PC-9 (cell line): ENCODE measurements at regions not wholly inside any gene's neighbourhood (a gene's known extent, or its start where the extent isn't known, plus 50 kb on each side); places are given as distances from the start of the nearest gene placed in this dataset.

Source experiments
- BruUV-seq: library from RNA; stranded (reverse); fragments of 400-500 nt; replicated peaks from 2 replicates; lab custom pipeline; 2021; lab: Mats Ljungman, UMichigan
- CTCF ChIA-PET: fragments of 300-600 bp; sonication (Branson Sonifier 250); formaldehyde crosslinking; loops from one replicate; lab custom pipeline; 2022; ENCODE audit warnings: antibody characterized with exemption; lab: Charles Lee
- POLR2A ChIA-PET: fragments of 300-600 bp; sonication (Branson Sonifier 250); formaldehyde crosslinking; loops from one replicate; lab custom pipeline; 2022; ENCODE audit warnings: antibody characterized with exemption; ENCODE audit not compliant: unreplicated experiment; lab: Charles Lee
- DNase-seq, 2 experiments: peaks; one replicate each; pipeline versions ENCODE4 v3.0.0 to v3.0.0-alpha.2; 2015 to 2022; ENCODE audit warnings: mixed read lengths in 1 of 2
- H2AFZ ChIP-seq: fragments of 200-600 bp; sonication (generic); 2 replicates; pipeline ENCODE4 v1.8.1; 2017; ENCODE audit warnings: antibody characterized with exemption
- H3F3A ChIP-seq: fragments of 200-600 bp; sonication (generic); 2 replicates; pipeline ENCODE4 v1.8.1; 2017; ENCODE audit warnings: antibody characterized with exemption, mild to moderate bottlenecking, low read depth; ENCODE audit not compliant: insufficient read depth
- H3K27ac ChIP-seq: fragments of 200-600 bp; sonication (generic); 2 replicates; pipeline ENCODE4 v1.6.1; 2016; ENCODE audit warnings: mixed run types
- H3K27me3 ChIP-seq: fragments of 200-600 bp; sonication (generic); 2 replicates; pipeline ENCODE4 v1.6.1; 2016; ENCODE audit warnings: low read depth, mixed run types; ENCODE audit not compliant: insufficient read depth
- H3K36me3 ChIP-seq: fragments of 200-600 bp; sonication (generic); 2 replicates; pipeline ENCODE4 v1.6.1; 2016; ENCODE audit warnings: low read depth, mixed run types
- H3K4me1 ChIP-seq: fragments of 200-600 bp; sonication (generic); replicated peaks from 2 replicates; pipeline ENCODE4 v1.6.1; 2016; ENCODE audit warnings: mixed run types; ENCODE audit not compliant: insufficient read depth
- H3K4me2 ChIP-seq: fragments of 200-600 bp; sonication (generic); 2 replicates; pipeline ENCODE4 v1.6.1; 2017; ENCODE audit warnings: mixed run types
- H3K4me3 ChIP-seq: fragments of 200-600 bp; sonication (generic); 2 replicates; pipeline ENCODE4 v1.6.1; 2016; ENCODE audit warnings: mixed run types
- H3K79me2 ChIP-seq: fragments of 200-600 bp; sonication (generic); 2 replicates; pipeline ENCODE4 v1.6.1; 2017; ENCODE audit warnings: low read depth, mixed run types
- H3K9me2 ChIP-seq: fragments of 200-600 bp; sonication (generic); 2 replicates; pipeline ENCODE4 v1.8.1; 2017; ENCODE audit warnings: mild to moderate bottlenecking; ENCODE audit not compliant: insufficient read depth
- H3K9me3 ChIP-seq: fragments of 200-600 bp; sonication (generic); 2 replicates; pipeline ENCODE4 v1.8.1; 2016; ENCODE audit warnings: low read depth; ENCODE audit not compliant: insufficient read depth
- H4K20me1 ChIP-seq: fragments of 200-600 bp; sonication (generic); 2 replicates; pipeline ENCODE4 v1.8.1; 2017; ENCODE audit not compliant: insufficient read depth
- EZH2 ChIP-seq: fragments of 200-600 bp; sonication (generic); IDR thresholded peaks from 2 replicates; pipeline ENCODE4 v1.8.0; 2017; ENCODE audit warnings: antibody characterized with exemption, low read depth
- intact Hi-C: fragments of 100-400 bp; cut with micrococcal nuclease; formaldehyde crosslinking; loops from one replicate; pipeline ENCODE4 v1.10.0; 2022; ENCODE audit not compliant: unreplicated experiment
- TF ChIP-seq, protein P1 (sequence below): fragments of 200-600 bp; sonication (generic); conservative IDR thresholded peaks from 2 replicates; pipeline ENCODE4 v1.6.1; 2017; ENCODE audit warnings: mixed run types, antibody characterized with exemption, mild to moderate bottlenecking, moderate library complexity

- no peaks in the 10 kb centered on the region for H3K9me2 ChIP-seq
- no peak for DNase-seq
- no TSS peak for BruUV-seq
- H3K4me1 ChIP-seq = peaks cover 7% of the 10 kb centered on the region
- H3K79me2 ChIP-seq = no peaks in the 10 kb centered on the region
- intact Hi-C loops = no loop called here
- H3F3A ChIP-seq = peaks cover 6% of the 10 kb centered on the region; the same call in 1 of the 2 replicates
- no peak overlapping the region for H3K4me3 ChIP-seq
- H3K27ac ChIP-seq = no peak overlapping the region
- CTCF ChIA-PET = no interaction called here
- no peaks in the 10 kb centered on the region for H3K27me3 ChIP-seq
- no peaks in the 10 kb centered on the region for H4K20me1 ChIP-seq
- H3K4me2 ChIP-seq = no peak overlapping the region
- no peak overlapping the region for H2AFZ ChIP-seq
- no peak for TF ChIP-seq EZH2
- TF ChIP-seq, protein P1, sequence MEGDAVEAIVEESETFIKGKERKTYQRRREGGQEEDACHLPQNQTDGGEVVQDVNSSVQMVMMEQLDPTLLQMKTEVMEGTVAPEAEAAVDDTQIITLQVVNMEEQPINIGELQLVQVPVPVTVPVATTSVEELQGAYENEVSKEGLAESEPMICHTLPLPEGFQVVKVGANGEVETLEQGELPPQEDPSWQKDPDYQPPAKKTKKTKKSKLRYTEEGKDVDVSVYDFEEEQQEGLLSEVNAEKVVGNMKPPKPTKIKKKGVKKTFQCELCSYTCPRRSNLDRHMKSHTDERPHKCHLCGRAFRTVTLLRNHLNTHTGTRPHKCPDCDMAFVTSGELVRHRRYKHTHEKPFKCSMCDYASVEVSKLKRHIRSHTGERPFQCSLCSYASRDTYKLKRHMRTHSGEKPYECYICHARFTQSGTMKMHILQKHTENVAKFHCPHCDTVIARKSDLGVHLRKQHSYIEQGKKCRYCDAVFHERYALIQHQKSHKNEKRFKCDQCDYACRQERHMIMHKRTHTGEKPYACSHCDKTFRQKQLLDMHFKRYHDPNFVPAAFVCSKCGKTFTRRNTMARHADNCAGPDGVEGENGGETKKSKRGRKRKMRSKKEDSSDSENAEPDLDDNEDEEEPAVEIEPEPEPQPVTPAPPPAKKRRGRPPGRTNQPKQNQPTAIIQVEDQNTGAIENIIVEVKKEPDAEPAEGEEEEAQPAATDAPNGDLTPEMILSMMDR = no peak
- no peaks in the 10 kb centered on the region for H3K9me3 ChIP-seq
- POLR2A ChIA-PET = no interaction called here
- no peaks in the 10 kb centered on the region for H3K36me3 ChIP-seq
Observed at GRCh38 chr6:53199156-53199555, 50.5 kb upstream of the GCM1 start.
